GM18498 (cell line): ENCODE measurements at regions not wholly inside any gene's neighbourhood (a gene's known extent, or its start where the extent isn't known, plus 50 kb on each side); places are given as distances from the start of the nearest gene placed in this dataset.

Experiments used
- ATAC-seq: cut with Tn5 transposase; IDR thresholded peaks from one replicate; pipeline ENCODE4 v1.9.1; 2021; ENCODE audit warnings: mild to moderate bottlenecking, moderate library complexity; ENCODE audit not compliant: unreplicated experiment

DNA sequence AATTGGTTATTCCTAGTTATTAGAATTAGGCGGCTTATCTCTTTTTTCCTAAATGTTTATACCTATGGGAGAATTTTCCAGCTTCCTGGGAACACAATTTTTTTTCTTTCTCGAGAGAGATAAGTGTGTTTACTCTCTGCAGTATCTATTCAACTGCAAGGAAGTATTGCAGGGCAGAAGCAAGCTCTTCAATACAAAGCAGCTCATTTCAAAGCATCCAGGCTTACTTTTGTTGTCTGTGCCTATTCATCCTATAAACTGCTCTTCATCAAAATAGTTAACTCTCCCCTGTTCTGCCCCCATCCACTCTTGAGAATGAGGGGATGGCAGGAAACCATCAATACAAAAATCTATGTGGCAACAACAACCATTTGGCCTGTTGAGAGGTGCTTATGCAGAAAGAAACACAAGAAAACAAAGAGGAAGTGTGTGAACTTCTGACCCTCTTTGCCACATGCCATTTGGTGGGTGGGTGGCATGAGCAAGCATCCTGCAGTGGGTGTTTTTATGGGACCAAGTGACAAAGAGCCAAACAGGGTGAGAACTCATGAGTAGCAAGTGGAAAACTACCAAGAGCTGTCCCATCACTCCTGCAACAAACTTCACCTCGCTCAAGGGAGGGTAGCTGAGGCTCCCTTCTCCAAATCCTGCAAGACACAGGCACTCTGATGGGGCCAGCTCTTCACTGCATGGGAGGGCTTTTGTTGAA lies 50.6 kb upstream of the MRPS6 start:
- no peak for ATAC-seq

DNA sequence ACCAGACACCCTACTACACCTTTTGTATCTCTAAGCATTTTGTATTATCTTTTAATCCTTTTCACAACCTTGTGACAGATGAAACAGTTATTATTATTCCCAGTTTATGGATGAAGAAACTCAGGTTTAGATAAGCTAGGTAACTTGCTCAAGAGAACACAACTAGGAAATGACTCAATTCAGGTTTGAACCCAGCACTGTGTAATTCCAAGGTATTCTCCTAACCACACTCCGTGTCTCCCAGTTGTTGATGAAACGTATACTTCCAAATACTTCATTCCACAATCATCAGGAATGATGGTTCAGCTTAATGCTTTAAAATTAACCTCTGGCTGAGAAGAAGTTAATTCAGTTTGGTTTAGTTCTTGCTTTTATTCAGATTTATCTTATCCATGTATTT lies 51.7 kb upstream of the MRPS6 start:
- ATAC-seq = no peak

DNA sequence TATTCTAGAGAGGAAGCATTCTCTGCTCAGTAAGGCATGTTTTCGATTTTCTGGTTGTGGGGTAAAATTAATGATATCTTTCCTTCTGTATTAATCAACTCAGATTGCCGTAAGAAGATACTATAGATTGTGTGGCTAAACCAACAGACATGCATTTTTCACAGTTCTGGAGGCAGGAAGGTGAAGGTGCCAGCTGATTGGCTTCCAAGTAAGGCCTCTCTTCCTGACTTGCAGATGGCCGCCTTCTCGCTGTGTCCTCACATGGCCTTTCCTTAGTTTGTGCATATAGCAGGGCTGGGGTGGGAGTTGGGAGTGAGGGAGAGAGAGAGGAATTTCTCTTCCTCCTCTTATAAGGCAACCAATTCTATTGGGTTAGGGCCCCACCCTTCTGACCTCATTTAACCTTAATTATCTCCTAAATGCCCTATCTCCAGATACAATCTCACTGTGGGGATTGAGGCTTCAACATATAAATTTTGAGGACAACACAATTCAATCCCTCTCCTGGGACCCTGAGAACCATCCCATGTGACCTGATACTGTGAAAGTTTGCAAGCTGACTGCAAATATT lies 52.3 kb upstream of the MRPS6 start:
- no peak for ATAC-seq

DNA sequence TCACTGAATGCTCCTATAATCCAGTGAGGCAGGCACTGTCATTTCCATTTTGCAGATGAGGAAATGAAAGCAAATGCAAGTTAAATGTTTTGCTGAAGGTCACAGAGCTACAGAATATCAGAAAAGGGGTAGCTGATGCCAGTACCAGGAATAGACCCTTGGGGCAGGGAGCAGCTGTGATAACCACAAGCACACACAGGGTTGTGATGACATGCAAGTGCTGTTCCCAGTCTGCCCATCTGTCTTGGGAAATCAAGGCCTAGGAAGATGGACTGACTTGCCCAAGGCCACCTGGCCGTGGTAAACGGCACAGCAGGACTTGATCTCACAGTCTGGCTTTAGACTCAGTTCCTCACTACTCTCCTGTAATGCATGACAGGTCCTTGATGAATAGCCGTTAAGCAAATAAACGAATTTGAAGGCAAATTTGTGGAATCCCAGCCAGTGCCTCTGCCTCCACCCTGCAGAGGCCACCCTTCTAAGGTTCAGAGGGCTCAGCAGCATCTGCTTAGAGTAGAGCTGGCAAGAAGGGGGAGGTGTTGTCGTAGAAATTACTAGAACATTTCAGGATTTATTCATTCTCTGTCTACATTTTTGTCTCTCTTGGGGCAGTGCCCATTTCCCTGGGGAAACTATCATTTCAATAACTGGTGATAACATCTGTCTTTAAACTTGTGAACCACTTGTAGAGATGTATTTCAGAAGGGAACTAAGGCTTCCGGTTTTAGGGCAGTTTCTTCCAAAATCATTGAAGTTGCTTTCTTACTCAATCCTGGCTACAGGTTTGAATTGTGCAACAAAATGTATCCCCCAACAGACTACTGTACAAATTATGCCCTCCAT lies 53.2 kb upstream of the MRPS6 start:
- peak; percentile 37 for ATAC-seq

DNA sequence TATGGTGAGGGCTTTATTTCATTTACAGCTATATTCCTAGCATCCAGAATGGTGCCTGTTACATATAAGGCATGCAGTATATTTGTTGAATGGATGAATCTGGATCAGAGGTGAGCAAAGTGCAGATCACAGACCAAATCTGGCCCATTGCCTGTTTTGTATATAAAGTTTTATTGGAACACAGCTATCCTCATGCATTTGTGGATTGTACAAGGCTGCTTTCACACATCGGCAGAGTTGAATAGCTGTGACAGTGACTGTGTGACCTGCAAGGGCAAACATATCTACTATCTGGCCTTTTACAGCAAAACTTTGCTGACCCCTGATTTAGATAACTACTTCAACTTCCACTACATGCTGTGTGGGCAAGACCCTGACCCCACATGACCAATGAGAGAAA lies 54.0 kb upstream of the MRPS6 start:
- no peak for ATAC-seq

DNA sequence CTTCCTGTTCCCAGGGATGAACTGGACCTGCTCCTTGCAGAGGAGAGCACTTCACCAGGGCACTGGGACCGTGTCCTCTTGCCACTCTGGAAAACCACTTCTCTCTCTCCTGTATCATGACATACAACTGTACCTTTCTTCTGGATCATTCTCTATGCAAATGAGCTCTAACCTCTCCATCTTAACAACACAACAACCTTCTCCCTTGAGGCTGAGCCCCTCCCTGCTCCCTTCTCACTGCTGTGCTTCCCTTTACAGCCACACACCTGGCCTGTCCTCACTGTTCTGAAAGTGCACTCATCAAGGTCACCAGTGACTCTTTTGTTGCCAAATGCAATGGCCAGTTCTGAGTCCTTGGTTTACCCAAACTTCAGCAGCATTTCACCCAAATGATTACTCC lies 54.5 kb upstream of the MRPS6 start:
- no peak for ATAC-seq

DNA sequence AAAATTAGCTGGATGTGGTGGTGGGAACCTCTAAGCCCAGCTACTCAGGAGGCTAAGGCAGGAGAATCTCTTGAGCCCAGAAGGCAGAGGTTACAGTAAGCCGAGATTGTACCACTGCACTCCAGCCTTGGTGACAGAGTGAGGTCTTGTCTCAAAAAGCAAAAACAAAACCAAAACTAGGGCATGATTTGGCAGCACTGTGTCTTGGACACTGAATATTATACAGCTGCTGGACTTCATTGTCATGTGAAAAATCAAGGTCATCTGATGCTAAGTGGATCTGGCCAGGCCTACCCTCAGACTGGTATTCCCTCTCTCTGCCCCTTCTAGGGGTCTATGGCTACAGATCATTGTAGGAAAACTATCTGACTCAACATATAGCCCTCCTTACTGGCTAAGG lies 55.2 kb upstream of the MRPS6 start:
- peak; percentile 36 for ATAC-seq

DNA sequence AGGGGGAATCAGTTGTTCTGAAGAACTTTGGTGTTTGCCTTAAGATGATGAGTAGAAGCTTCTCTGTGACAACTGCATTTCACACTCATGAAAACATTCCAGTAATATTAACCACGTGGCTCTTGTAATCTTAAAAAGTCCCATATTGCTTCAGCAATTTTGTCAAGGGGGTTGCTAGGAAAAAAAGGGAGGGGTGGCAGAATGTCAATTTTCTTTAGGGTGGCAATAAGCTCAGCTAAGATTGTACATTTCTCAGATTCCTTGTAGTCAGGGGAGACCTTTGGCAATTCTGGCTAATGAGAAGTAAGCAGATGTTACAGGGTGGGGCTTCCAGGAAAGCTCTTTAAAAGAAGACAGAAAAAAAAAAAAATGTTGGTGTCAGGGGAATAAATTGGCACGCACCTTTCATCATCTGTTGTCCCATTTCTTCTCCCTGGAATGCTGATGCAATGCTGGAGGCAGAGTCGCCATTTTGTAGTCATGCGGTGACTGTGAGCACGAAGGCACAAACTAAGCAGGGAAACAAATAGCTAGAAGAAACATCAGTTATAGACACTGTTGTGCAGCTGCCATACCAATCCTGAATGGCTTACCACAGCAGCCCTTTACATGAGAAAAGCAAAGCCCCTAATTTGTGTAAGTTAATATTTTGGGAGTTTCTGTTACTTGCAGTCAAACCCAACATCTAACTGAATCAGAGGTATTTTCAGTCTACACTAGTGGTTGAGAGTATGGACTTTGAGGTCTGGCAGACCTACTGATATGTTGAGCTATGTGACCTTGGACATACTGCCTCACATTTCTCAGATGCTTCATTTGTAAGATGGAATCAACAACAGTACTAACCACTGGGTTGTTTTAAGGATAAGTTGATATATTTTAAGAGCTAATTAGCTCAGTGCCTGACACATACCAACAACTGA lies 56.1 kb upstream of the MRPS6 start:
- no peak for ATAC-seq

DNA sequence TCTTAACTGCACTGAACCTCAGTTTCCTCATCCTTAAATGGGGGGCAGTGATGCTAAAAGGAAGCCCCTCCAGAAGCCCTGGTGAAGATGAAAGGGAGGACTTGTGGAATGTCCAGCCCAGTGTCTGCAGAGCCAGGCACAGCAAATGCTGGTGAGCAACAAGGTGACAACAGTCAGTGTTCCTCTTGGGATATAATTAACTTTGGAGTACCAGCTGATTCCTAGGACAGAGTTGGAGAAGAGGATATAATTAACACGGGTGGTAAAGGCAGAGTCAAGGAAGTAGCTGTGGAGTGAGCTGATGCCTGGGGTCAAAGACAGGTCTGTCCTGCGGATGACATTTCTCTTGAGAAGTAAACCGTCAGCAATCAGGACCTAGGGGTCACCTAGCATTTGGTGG lies 60.7 kb upstream of the MRPS6 start:
- no peak for ATAC-seq

DNA sequence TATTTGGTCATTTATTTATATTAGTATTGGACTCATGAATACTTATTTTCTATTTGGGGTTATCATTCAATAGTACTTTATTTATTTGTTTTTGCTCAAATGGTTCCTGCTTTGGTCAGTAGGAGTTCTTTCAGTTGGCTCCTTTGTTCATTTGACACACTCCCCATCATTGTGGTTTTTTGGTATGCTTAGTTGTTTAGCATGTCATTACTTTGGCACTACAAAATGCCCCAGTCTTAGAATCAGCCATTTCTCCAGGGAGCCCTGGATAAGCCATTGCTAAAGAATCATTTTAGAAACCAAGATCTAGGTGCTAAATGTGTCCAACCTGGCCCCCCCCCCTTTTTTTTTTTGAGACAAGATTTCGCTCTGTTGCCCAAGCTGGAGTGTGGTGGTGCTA lies 61.7 kb upstream of the MRPS6 start:
- no peak for ATAC-seq

DNA sequence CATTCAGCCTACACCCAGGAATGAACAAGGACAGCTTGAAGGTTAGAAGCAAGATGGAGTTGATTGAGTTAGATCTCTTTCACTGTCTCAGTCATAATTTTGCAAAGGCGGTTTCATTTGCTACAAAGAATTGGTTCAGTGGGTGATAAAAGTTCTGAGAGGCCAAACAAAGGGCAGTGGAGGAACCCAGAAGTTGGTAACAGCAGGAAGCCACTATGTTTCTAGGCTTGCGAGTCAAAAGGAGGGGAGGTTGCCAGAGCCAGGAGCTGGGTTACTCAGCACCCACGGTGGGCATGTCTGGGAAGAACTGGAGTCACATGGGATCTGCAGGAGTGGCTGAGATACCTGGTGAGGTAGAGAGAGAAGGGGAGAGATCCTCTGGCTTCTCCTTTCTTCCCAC lies 64.2 kb upstream of the MRPS6 start:
- ATAC-seq = no peak

DNA sequence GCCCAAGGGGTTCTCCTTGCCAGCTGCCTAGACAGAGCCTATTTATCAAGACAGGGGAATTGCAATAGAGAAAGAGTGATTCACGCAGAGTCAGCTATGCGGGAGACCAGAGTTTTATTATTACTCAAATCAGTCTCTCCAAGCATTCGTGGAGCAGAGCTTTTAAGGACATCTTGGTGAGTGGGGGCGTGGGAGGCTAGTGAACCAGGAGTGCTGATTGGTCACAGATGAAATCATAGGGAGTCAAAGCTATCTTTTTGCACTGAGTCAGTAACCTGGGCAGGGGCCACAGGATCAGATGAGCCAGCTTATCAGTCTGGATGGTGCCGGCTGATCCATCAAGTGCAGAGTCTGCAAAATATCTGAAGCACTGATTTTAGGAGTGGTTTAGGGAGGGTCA lies 64.8 kb upstream of the MRPS6 start:
- ATAC-seq = no peak

DNA sequence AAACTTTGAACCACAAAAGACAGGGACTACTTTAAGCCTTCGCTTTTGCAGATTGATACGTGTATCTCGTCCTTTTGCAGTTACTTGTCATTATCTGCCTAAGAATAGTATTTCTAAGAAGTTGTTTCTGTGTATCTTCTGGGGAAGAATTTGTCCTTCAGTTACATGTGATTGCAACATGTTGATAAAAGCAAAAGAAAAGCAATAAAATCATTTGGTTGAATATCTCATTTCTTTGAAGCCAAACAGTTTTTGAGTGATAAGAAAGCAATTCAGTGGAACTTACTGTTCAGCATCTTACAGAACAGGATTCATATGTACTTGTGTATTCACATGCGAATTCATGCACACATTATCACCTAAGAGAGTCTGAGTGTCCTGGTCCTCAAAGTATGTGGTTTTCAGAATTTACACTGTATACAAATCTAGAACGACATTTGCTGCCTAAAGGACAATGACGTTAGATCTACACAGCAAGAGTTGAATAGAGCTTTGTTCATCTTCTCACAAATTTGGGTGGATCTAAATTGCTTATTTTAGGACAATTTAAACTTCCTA lies 66.7 kb upstream of the MRPS6 start:
- ATAC-seq = no peak

DNA sequence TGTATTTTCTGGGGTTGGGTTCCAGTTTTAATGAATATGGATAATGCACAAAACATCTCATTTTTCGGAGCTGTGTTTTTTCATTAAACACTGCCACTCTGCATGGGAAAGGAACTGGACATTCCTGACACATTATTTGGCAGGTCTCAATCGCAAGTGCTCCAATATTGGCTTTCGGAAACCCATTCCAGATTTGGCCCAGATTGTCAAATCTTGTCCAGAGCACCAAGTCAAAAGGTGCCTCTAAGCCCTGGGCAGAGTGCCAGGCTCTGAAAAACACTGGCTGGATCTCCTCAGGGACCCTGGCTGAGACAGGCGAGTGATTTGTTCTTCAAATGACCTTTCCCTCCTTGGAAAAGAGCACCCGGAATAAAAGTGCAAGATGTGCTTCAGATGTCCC lies 68.4 kb upstream of the MRPS6 start:
- no peak for ATAC-seq

DNA sequence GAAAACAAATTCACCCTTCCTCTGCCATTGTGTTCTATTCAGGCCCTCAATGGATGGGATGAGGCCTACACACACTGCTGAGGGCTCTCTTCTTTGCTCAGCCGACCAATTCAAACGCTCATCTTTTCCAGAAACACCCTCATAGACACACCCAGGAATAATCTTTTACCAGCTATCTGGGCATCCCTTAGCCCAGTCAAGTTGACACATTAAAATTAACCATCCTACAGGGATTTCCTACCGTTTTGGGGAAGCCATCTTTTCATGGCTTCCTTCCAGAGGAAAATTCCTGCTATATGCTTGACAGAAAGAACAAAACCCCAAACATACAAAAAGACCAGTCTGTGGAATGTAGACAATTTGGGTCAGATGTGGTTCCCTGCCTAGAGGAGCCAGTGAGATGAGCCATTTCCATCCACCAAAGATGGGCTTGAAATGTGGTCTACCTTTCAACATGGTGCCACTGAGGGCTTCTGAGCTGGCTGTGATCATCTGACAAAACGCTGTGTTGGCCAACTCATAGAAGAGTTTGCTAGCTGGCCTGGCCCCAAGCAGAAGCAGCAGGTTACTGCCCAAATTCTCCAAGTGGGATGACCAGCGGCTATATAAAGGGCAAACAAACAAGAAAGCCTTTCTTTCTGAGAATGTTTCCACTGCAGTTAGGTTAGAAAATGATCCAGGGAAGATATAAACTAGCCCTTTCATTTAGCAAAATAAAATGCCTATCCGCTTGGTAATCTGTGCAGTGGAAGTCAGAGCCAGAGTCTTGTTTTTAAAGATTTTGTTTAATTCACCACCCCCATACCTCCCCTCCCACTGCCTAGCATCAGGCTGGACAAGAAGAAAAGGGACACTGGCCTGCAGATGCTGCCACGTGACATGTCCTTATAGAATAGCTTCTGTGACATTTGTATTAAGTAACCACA lies 69.1 kb upstream of the MRPS6 start:
- ATAC-seq = no peak

DNA sequence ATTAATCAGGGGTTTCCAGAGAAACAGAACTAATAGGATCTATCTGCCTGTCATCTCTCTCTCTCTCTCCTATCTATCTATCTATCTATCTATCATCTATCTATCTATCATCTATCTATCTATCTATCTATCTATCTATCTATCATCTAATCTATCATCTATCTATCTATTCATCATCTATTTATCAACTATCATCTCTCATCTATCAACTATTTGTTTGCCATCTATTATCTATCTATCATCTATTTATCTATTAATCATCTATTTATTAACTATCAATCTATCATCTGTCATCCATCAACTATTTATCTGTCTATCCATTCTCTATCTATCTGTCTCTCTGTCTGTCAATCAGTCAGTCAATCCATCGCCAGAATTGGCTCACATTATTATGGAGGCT lies 70.0 kb upstream of the MRPS6 start:
- ATAC-seq = no peak

DNA sequence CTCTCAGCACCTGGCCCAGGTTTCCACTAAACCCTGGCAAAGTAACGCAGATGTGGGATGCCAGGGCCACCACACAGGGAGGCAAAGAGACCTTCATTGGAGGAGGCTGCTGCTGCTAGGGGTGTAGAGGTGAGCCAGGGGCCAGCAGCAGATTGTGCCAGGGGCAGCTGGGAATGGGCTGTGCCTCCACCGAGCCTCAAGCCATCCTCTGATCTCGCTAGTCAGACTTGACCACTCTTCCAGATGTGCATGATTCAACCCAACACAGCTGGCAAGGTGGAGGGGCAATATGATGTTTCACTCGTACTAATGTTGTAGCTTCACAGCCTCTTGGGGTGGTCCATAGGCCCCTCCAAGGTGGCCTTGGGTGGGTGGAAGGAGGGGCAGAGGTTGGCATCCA lies 73.0 kb upstream of the MRPS6 start:
- no peak for ATAC-seq

DNA sequence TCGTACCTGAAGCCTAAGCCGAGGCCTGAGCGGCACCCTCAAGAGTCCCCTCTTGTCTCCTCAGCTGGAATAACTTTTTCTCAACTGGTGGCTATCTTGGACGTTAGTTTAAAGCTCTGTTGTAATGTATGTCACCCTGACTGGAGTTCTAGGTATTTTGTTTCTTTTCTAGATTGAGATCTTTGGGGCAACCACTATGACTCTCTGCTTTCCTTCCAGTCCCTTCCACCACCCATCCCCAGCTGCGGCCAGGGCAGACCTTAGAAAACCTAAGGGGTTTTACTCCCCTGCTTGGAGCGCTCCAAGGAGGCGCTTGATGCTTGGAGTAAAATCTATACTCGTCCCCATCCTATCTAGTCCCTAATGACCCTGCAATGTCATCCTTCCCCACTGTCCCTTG lies 74.6 kb upstream of the MRPS6 start:
- no peak for ATAC-seq

DNA sequence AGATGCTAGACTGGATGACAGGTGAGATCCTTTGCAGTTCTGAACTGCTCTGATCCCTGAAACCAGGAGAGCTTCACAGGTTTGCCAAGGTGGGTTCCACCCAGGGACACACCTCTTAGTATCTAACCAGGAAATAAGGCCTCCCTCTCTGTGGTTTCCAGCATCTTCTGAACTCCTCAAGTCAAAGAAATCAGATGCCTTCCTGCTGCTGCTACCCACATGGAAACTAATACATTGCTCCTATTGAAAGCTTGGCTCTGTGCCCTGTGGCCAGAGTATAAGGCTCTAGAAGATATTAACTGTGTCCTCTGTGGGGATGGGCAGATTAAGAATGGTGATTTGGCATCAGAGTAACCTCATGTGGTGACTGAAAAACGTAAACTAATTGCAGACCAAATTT lies 75.0 kb upstream of the MRPS6 start:
- no peak for ATAC-seq

DNA sequence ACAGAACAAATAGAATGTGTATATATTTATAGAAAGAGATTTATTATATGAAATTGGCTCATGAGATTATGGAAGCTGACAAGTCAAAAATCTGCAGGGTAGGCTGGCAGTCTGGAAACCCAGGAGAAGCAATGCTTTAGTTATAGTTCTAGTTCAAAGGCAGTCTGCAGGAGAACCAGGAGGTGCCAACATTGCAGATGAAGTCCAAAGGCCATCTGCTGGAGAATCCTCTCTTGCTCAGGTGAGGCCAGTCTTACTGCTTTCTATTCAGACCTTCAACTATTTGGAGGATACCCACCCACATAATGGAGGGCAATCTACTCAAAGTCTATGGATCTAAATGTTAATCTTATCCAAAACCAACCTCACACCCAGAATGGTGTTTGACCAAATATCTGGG lies 75.9 kb upstream of the MRPS6 start:
- ATAC-seq = no peak
